ENCODE measurements at regions not wholly inside any gene's neighbourhood (a gene's known extent, or its start where the extent isn't known, plus 50 kb on each side); places are given as distances from the start of the nearest gene placed in this dataset.

DNA sequence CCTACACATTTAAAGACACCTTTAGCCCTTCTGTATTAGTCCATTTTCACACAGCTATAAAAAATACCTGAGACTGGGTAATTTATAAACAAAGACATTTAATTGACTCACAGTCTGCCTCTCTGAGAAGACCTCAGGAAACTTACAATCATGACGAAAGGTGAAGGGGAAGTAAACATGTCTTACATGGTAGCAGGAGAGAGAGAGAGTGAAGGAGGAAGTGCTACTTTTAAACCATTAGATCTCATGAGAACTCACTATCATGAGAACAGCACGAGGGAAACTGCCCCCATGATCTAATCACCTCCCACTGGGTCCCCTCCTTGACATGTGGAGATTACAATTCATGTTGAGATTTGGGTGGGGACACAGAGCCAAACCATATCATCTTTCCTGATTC is 946.6 kb downstream of the SLC4A3 start:
- TF ChIP-seq, protein P1, sequence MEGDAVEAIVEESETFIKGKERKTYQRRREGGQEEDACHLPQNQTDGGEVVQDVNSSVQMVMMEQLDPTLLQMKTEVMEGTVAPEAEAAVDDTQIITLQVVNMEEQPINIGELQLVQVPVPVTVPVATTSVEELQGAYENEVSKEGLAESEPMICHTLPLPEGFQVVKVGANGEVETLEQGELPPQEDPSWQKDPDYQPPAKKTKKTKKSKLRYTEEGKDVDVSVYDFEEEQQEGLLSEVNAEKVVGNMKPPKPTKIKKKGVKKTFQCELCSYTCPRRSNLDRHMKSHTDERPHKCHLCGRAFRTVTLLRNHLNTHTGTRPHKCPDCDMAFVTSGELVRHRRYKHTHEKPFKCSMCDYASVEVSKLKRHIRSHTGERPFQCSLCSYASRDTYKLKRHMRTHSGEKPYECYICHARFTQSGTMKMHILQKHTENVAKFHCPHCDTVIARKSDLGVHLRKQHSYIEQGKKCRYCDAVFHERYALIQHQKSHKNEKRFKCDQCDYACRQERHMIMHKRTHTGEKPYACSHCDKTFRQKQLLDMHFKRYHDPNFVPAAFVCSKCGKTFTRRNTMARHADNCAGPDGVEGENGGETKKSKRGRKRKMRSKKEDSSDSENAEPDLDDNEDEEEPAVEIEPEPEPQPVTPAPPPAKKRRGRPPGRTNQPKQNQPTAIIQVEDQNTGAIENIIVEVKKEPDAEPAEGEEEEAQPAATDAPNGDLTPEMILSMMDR (IDR thresholded peaks at IDR 0.05 in 8 of 11, conservative IDR thresholded peaks at IDR 0.05 in 3 of 11): no peak
- TF ChIP-seq POLR2A (IDR thresholded peaks at IDR 0.05): no peak
